ENCODE measurements at regions not wholly inside any gene's neighbourhood (a gene's known extent, or its start where the extent isn't known, plus 50 kb on each side); places are given as distances from the start of the nearest gene placed in this dataset.
A peak's percentile ranks its signal among the peaks of the same experiment; 100 is the strongest.

GRCh38 chr6:14727494-14728395 is 518.1 kb upstream of the JARID2 start:
- no peak for DNase-seq
- Mint-ChIP-seq H3K4me3 (no peak overlapping the region), H3K9me3 (peaks cover 5% of the 10 kb centered on the region), H3K27ac (peak overlapping the region; percentile 48), H3K27me3 (no peaks in the 10 kb centered on the region), H3K4me1 (peaks cover 35% of the 10 kb centered on the region), H3K36me3 (peaks cover 19% of the 10 kb centered on the region)
- POLR2A ChIA-PET, result no interaction called here
- no peak for ATAC-seq (ENCODE audit: low read depth)

GRCh38 chr6:14728396-14729024 is 517.4 kb upstream of the JARID2 start:
- no peaks in the 10 kb centered on the region for H3K27me3 Mint-ChIP-seq
- peaks cover 36% of the 10 kb centered on the region for H3K4me1 Mint-ChIP-seq
- POLR2A ChIA-PET, result no interaction called here

GRCh38 chr6:14729129-14729871 is 516.6 kb upstream of the JARID2 start:
- no peak for DNase-seq
- Mint-ChIP-seq H3K4me1 (peaks cover 42% of the 10 kb centered on the region), H3K27ac (peak overlapping the region; percentile 65)

More at GRCh38 chr6:14728396-14729024, 517.4 kb upstream of the JARID2 start:
- Mint-ChIP-seq H3K9me3 (peaks cover 3% of the 10 kb centered on the region), H3K4me3 (no peak overlapping the region), H3K36me3 (peaks cover 17% of the 10 kb centered on the region), H3K27ac (no peak overlapping the region)
- ATAC-seq (ENCODE audit: low read depth) (no peak), DNase-seq (no peak)

GRCh38 chr6:14730654-14731053 is 515.2 kb upstream of the JARID2 start:
- H3K9me3 Mint-ChIP-seq, result peaks cover 7% of the 10 kb centered on the region
- DNase-seq, result no peak
- peaks cover 27% of the 10 kb centered on the region for H3K36me3 Mint-ChIP-seq
- peak overlapping the region; percentile 21 for H3K27ac Mint-ChIP-seq
- POLR2A ChIA-PET, result no interaction called here
- no peak for ATAC-seq (ENCODE audit: low read depth)
- no peaks in the 10 kb centered on the region for H3K27me3 Mint-ChIP-seq
- no peak overlapping the region for H3K4me3 Mint-ChIP-seq
- peaks cover 52% of the 10 kb centered on the region for H3K4me1 Mint-ChIP-seq

More at GRCh38 chr6:14729129-14729871, 516.6 kb upstream of the JARID2 start:
- no peak for ATAC-seq (ENCODE audit: low read depth)
- POLR2A ChIA-PET, result interaction anchor here (0.5 kb wide), 1 partner anchor 156 kb away, joined by 5 read pairs; no protein-coding TSS in a partner anchor
- Mint-ChIP-seq H3K36me3 (peaks cover 24% of the 10 kb centered on the region), H3K4me3 (no peak overlapping the region), H3K27me3 (no peaks in the 10 kb centered on the region), H3K9me3 (peaks cover 7% of the 10 kb centered on the region)

- peaks cover 59% of the 10 kb centered on the region for H3K4me1 Mint-ChIP-seq
- H3K9me3 Mint-ChIP-seq, result peaks cover 7% of the 10 kb centered on the region
- no peak for DNase-seq
- H3K27me3 Mint-ChIP-seq, result no peaks in the 10 kb centered on the region
- no peak for ATAC-seq (ENCODE audit: low read depth)
- H3K4me3 Mint-ChIP-seq, result peak overlapping the region; percentile 39
- POLR2A ChIA-PET, result interaction anchor here (1.0 kb wide), 1 partner anchor 277 kb away, joined by 3 read pairs; no protein-coding TSS in a partner anchor
- H3K27ac Mint-ChIP-seq, result peak overlapping the region; percentile 68
- peaks cover 24% of the 10 kb centered on the region for H3K36me3 Mint-ChIP-seq
These were observed 514.3 kb upstream of the JARID2 start for GRCh38 chr6:14731611-14732010.

- Mint-ChIP-seq H3K27ac (peak overlapping the region; percentile 68), H3K9me3 (peaks cover 7% of the 10 kb centered on the region), H3K27me3 (no peaks in the 10 kb centered on the region), H3K36me3 (peaks cover 24% of the 10 kb centered on the region), H3K4me1 (peaks cover 62% of the 10 kb centered on the region), H3K4me3 (peak overlapping the region; percentile 39)
- ATAC-seq (ENCODE audit: low read depth) (no peak), DNase-seq (no peak)
- POLR2A ChIA-PET, result no interaction called here
These were observed 513.5 kb upstream of the JARID2 start for GRCh38 chr6:14732226-14732843.

GRCh38 chr6:14732844-14733757 is 512.8 kb upstream of the JARID2 start:
- POLR2A ChIA-PET, result no interaction called here
- H3K4me3 Mint-ChIP-seq, result peak overlapping the region; percentile 39
- DNase-seq (no peak), ATAC-seq (ENCODE audit: low read depth) (peak; percentile 55)
- H3K4me1 Mint-ChIP-seq, result peaks cover 63% of the 10 kb centered on the region
- H3K27me3 Mint-ChIP-seq, result no peaks in the 10 kb centered on the region
- peaks cover 22% of the 10 kb centered on the region for H3K36me3 Mint-ChIP-seq
- H3K9me3 Mint-ChIP-seq, result peaks cover 5% of the 10 kb centered on the region
- H3K27ac Mint-ChIP-seq, result peak overlapping the region; percentile 68

GRCh38 chr6:14734052-14734415 is 511.8 kb upstream of the JARID2 start:
- H3K36me3 Mint-ChIP-seq, result peaks cover 21% of the 10 kb centered on the region
- H3K27me3 Mint-ChIP-seq, result no peaks in the 10 kb centered on the region
- peak overlapping the region; percentile 67 for H3K27ac Mint-ChIP-seq
- no peak for ATAC-seq (ENCODE audit: low read depth)
- POLR2A ChIA-PET, result no interaction called here
- DNase-seq, result no peak
- H3K9me3 Mint-ChIP-seq, result peaks cover 5% of the 10 kb centered on the region
- peak overlapping the region; percentile 11 for H3K4me3 Mint-ChIP-seq
- peaks cover 69% of the 10 kb centered on the region for H3K4me1 Mint-ChIP-seq

GRCh38 chr6:14734416-14735340 is 511.2 kb upstream of the JARID2 start:
- DNase-seq, result no peak
- H3K4me1 Mint-ChIP-seq, result peaks cover 65% of the 10 kb centered on the region
- H3K27me3 Mint-ChIP-seq, result no peaks in the 10 kb centered on the region
- peak; percentile 66 for ATAC-seq (ENCODE audit: low read depth)
- POLR2A ChIA-PET, result no interaction called here
- H3K4me3 Mint-ChIP-seq, result peak overlapping the region; percentile 55
- peaks cover 25% of the 10 kb centered on the region for H3K36me3 Mint-ChIP-seq
- H3K9me3 Mint-ChIP-seq, result peaks cover 5% of the 10 kb centered on the region
- H3K27ac Mint-ChIP-seq, result peak overlapping the region; percentile 67

GRCh38 chr6:14735956-14736486 is 509.8 kb upstream of the JARID2 start:
- Mint-ChIP-seq H3K4me1 (peaks cover 62% of the 10 kb centered on the region), H3K36me3 (peaks cover 25% of the 10 kb centered on the region), H3K9me3 (peaks cover 5% of the 10 kb centered on the region), H3K4me3 (no peak overlapping the region), H3K27ac (no peak overlapping the region), H3K27me3 (no peaks in the 10 kb centered on the region)
- DNase-seq, result no peak
- POLR2A ChIA-PET, result no interaction called here
- no peak for ATAC-seq (ENCODE audit: low read depth)

GRCh38 chr6:14736554-14736953 is 509.3 kb upstream of the JARID2 start:
- Mint-ChIP-seq H3K36me3 (peaks cover 20% of the 10 kb centered on the region), H3K27ac (no peak overlapping the region), H3K4me1 (peaks cover 57% of the 10 kb centered on the region), H3K9me3 (peaks cover 6% of the 10 kb centered on the region), H3K4me3 (no peak overlapping the region), H3K27me3 (no peaks in the 10 kb centered on the region)
- POLR2A ChIA-PET, result no interaction called here
- DNase-seq (no peak), ATAC-seq (ENCODE audit: low read depth) (no peak)

Measured in activated naive CD8-positive, alpha-beta T cell treated with anti-CD3 and anti-CD28 coated beads, Interleukin-2, amount 10 ng/mL, durations not matched to agents 7 days and 5 days (primary cell).